Adipose tissue (tissue), 3 donors: ENCODE measurements at regions not wholly inside any gene's neighbourhood (a gene's known extent, or its start where the extent isn't known, plus 50 kb on each side); places are given as distances from the start of the nearest gene placed in this dataset.

Source experiments
- H3K27ac ChIP-seq: one replicate; pipeline ENCODE4 v1.5.1; 2013; ENCODE audit warnings: low read depth, low read length
- WGBS, 3 donors: extraction: QIAGEN DNeasy Blood & Tissue Kit; methylation state at CpG; one replicate each; pipeline ENCODE4 v1.1.7; 2013; 5-methylcytosine and 5-hydroxymethylcytosine counted together
- donor health status: healthy with polysubstance abuse.
- donor health status: Bipolar disorder and iron deficiency.
- donor health status: healthy.

DNA sequence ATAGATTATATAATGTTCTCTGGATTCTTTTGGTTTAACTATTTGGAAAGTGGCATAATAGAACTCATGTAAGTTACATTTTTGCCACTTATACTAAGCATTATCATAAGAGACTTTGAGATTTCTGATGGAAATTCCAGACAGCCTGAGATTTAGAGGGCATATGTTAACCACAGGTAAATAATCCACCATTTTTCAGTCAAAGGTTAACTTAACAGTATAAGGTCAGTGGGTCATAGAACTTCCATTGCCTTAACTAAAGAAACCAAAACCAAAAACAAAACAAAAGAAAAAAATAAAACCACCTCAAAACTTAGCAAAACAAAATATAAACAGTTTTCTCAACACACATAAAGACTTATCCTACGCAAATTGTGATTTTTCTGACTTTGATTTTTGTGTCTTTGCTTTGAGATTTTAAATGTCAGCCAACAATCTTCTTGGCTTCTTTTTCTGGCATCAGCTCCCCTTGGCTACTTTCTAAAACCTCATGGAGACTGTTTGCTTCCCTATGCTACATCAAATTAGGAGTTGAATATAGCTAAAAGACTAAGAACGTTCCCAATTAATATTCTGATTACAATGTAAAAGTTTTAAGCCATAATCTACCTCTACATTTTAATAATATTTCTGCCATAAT lies 430.1 kb upstream of the DAB2 start:
- 52 to 66% (median 59%) methylated on average over 2 of the region's 2 CpGs for WGBS, 3 donors
- no peak overlapping the region for H3K27ac ChIP-seq

DNA sequence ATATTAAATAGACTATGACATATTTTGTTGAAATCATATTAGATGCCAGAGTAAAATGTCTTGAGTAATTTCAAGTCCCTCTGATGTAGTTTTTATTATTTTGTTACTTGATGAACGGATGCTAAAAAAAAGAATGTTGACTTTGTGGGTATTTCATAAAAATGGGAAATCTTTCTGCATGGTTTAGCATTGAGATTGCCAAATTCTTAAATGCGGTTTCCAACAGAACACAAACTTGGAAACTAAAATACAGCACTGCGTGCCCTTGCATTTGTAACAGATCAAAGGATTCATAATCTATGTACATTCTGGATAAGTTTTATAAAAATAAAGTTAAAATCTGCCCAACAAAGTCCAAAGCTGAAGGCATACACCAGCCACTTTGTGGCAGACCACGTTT lies 425.5 kb upstream of the DAB2 start:
- WGBS, 3 donors, result 77 to 87% (median 78%) methylated on average over 4 of the region's 4 CpGs
- no peak overlapping the region for H3K27ac ChIP-seq

DNA sequence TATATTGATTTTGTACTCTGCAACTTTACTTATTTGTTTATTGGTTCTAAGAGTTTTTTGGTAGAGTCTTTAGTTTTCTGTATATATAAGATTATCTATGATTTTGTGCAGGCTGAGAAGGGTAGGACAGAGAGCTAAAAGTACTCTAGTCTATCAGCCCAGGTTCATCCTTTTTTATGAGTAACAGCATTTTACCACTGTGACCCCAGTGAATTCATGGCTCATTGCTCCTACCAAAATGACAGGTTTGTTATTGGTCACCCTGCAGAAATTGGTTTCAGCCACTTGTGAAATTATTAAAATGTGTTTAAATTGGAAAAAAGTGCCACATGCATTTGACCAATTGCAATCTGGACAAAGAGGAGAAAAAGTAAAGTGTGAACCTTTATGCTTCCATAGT lies 421.4 kb upstream of the DAB2 start:
- H3K27ac ChIP-seq, result no peak overlapping the region

DNA sequence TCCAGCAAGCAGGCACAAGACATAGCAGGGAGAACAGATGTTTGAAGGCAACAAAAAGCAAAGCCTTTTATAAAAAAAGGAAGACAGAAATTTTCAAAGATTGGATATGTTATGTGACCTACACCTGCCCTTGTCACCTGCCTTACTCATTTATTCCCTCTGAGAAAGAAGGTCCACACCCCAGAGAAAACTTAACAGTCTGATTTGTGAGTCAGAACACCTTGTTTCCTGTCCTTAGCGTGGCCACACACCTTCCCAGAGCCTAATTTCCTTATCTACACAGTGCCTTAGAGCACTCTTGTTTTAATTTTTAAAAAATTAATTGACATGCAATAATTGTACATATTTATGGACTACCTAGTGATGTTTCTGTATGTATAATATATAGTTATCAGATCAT lies 419.0 kb upstream of the DAB2 start:
- H3K27ac ChIP-seq, result no peak overlapping the region
- 67 to 82% (median 67%) methylated on average over 1 of the region's 1 CpG for WGBS, 3 donors

DNA sequence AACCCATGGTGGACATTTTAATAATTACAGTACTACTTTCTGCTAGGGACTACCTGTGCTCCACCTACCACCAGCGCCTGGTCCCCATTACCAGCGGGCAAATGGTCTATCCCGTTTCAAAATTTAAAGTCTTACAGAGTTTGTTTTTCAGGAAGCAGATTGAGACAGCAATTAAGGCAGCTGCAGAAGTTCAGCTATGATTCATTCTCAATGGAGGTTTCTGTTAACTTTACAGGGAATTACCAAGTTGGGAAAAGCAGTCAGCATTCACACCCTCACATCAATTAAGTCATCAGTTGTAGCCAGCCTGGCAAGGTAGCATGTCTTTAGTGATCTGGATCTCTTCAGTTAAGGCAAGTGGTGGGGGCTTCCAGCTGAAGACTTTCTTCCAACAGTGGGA lies 410.6 kb upstream of the DAB2 start:
- H3K27ac ChIP-seq, result no peak overlapping the region
- 75 to 93% (median 87%) methylated on average over 3 of the region's 3 CpGs for WGBS, 3 donors

DNA sequence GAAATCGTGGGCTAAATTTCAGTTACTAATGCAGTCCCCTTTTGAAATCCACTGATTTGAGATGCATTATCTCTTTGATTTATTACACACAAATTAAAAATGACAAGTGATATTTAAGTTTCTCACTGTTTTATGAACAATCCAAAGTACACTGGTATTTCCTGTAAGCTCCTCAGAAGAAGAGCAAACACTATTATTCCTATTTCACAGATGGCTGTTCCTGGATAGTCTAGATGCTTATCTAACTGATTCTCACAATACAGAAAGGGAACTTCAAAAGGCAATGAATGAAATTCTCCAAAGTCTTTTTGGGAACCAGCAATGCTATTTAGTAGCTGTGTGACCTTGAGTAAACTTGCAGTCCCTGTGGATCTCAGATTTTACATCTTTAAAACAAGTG lies 404.7 kb upstream of the DAB2 start:
- 85 to 89% (median 86%) methylated on average over 1 of the region's 1 CpG for WGBS, 3 donors
- H3K27ac ChIP-seq, result no peak overlapping the region

DNA sequence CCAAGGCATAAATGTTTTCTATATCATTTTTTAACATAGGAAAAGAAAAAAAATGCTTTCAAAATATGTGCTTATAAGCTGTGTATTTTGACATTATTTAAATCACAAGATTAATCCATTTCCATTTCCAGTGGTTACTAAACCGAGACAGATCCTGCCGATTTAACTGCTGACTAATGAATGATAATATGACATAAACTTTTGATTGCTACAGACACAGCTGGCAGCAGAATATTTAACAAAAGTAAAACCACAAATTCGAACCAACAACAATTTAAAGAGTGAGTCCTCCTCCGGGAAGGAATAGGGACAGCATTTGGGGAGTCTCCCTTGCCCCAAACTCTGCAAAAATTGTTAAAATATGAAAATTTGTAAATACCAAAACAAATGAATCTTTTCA lies 401.3 kb upstream of the DAB2 start:
- 77 to 79% (median 79%) methylated on average over 4 of the region's 4 CpGs for WGBS, 3 donors

DNA sequence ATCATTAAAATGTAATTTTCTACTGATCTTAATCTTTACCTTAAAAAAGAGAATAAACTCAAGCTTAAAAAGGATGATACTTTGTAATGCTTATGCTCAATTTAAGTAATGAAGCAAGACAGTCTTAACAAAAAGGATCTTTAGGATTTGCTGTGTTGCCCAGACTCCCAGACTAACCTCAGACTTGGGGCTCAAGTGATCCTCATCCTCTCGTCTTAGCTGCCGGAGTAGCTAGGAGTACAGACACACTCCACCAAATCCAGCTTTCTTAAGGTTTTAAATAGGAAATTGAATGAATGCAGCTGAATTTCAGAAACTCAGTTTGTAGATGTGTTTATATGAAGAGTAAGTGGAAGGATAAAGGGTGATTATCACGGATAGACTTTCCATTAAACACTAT lies 400.5 kb upstream of the DAB2 start:
- WGBS, 3 donors, result 75 to 82% (median 81%) methylated on average over 3 of the region's 3 CpGs
- H3K27ac ChIP-seq, result no peak overlapping the region

More for the DNA sequence above, 401.3 kb upstream of the DAB2 start:
- H3K27ac ChIP-seq, result no peak overlapping the region

DNA sequence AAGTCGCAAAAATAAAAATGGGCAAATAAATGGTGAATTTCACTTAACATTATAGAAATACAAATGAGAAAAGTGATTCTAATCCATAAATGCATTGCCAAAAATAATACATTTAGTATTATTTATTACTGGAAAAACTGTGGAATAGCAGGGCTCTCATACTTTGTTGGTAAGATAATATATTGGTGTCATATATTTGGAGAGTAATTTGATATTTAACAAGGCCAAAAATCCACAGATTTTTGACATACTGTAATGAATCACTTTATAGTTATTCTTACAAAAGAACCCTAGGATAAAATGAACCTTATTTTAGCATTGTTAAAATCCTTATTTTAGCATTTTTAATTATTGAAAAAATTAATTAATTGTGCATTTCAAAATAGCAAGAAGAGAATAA lies 397.2 kb upstream of the DAB2 start:
- H3K27ac ChIP-seq, result no peak overlapping the region
- 91 to 97% (median 96%) methylated on average over 1 of the region's 1 CpG for WGBS, 3 donors

DNA sequence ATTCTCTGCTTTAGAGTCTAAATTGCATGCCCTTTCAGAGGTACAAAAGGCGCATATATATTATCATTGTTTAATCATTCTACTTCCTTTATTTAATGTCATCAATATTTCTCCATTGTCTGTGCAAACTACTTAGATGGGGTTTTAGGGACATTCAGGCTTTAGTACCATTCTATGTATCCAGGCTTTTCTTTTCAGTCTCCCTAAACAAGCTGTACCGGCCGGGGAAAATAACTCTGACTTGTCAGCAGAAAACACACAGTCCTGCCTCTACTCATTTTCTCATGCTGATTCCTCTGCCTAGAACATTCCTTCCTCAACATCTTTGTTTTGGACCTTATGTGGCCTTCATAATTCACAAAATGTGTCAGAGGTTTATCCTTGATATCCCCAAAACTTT lies 392.1 kb upstream of the DAB2 start:
- no peak overlapping the region for H3K27ac ChIP-seq
- WGBS, 3 donors, result 79 to 84% (median 81%) methylated on average over 3 of the region's 3 CpGs

DNA sequence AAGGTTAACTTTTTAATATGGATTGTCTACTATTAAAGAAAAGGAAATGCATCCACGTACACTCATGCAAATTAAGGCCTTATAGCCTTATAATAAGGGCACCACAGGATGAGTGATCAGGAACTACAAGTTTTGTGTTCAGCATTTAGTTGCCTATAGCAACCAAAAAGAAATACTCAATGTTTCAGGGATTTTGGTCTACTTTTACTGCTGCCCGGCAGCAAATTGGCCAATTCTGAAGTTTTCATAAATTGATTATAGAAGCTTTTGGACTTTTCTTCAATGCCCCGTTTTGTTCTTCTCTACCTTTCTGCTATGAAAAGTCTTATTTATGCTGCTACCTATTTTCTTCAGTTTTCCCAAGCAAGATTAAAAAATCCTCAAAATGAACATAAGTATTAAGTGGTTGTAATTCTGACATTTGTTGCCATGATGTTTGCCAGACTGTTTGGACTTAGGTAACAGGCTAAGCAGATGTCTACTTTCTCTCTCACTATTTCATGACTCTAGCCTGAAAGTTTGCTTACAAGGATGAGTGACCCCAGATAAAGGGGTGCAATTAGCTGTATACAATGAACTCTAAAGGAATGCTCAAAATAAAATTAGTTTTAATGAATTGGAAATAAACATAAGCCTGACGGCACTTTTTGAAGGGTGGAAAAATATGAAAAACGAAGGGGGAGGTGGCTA lies 391.5 kb upstream of the DAB2 start:
- WGBS, 3 donors, result 61 to 82% (median 70%) methylated on average over 5 of the region's 5 CpGs
- H3K27ac ChIP-seq, result no peak overlapping the region

DNA sequence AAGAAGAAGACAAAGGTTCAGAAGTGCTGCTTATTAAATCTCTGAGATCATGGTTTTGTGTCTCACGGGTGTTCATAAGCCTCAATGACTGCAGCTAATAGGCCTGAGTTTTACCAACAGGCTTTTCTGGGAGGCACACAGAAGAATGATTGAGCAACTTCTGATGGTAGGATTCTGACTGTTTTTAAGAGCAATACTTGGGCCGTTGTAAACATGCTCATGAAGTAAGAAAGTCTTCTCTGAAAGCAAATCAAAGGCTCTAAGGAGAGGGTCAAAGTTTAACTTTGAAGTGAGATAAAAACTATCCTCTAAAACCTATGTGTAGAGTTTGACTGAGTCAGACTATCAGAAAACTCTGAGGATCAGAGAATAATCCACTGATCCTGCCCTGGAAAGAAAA lies 390.9 kb upstream of the DAB2 start:
- WGBS, 3 donors, result 38 to 53% (median 50%) methylated on average over 2 of the region's 2 CpGs
- no peak overlapping the region for H3K27ac ChIP-seq

DNA sequence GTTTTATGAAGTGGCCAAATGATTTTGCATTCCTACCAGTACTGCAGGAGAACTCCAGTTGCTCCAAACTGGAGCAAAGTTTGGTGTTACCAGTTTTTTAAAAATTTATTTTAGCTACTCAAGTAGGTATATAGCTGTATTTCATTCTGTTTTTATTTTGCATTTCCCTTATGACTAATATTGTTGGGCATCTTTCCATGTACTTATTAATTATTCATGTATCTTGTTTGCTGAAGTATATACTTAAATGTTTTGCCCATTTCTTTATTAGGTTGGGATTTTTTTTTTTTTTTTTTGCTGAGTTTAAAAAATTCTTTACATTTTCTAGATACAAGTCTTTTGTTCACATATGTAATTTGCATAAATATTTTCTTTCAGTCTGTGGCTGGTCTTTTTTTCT lies 386.6 kb upstream of the DAB2 start:
- no peak overlapping the region for H3K27ac ChIP-seq

DNA sequence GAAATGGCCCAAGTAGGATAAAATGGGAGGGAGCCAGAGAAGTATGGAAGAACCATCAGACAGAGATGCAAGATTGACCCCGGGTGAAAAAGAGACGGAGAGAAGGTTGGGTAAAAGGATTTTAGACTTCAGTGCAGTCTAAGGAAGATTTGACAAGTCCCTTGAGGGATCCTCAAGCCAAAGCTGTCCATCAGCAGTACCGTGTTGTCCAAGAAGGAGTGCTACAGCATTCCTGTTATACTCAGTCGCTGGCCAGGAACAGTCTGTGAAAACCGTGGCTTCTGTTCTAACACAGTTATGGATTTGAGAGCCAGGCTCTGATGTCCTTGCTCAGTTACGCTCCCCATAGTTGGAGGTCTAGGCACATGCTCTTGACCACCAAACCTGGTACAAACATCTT lies 383.9 kb upstream of the DAB2 start:
- WGBS, 3 donors, result 83 to 86% (median 86%) methylated on average over 6 of the region's 6 CpGs
- H3K27ac ChIP-seq, result no peak overlapping the region

DNA sequence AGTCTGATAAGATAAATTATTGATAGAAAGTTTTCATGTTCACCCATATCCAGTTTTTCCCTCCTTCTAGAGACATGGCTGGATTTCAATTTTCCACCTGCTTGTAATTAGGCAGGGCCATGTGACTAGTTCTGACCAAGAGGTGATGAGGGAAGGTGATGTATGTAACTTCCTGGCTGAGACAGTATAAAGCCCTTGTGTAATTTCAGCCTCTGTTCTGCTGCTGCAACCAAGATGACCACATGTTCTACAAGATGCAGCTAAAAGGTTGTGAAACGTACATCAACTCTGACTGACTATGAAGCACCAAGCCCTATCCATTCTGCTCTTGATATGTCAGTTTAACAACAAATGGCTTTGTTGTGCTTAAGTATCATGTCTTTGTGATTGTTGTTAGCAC lies 376.5 kb upstream of the DAB2 start:
- H3K27ac ChIP-seq, result no peak overlapping the region
- 71 to 85% (median 77%) methylated on average over 1 of the region's 1 CpG for WGBS, 3 donors

DNA sequence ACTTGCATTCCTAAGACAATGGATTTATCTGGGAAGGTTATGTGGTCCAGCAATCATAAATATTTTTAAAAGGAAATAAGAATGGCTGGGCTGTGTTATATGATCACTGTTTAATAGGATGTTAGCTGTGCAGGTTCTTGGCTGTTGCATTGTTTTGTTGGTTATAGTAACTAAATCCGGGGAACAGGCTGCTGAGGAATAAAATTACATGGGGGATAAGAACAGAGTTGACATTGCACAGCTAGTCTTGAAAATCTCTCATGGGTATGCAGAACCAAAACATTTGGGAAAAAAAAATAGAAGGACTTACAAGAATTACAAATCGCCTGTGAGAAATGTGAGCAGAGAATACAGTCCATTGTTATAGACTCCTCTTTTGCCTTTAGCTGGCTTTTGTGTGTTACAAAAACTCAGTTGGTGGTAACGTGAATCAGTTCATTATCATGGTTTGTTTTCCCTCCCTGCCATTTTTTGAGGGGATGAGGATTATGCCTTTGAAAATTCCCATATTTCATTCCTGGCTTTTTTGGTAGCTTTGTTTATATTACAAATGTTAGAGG lies 375.3 kb upstream of the DAB2 start:
- 58 to 81% (median 65%) methylated on average over 3 of the region's 3 CpGs for WGBS, 3 donors

DNA sequence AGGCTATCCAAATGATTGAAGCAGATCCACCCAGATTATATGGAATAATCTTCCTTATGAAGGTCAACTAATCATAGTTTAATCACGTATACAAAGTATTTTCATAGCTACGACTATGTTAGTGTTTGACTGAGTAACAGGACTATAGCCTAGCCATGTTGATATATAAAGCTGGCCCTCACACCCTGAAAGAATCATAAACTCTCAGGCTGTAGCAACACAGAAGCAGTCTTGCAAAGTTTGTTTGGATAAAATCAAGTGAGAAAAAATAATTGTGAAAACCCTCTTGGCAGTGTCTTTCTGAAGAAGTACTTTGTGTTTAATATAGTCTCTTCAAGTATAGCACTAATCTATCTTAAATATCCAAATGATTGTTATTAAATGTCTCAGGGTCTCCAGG lies 374.5 kb upstream of the DAB2 start:
- H3K27ac ChIP-seq, result no peak overlapping the region
- 45 to 72% (median 71%) methylated on average over 2 of the region's 2 CpGs for WGBS, 3 donors

More for the DNA sequence above, 375.3 kb upstream of the DAB2 start:
- no peak overlapping the region for H3K27ac ChIP-seq

DNA sequence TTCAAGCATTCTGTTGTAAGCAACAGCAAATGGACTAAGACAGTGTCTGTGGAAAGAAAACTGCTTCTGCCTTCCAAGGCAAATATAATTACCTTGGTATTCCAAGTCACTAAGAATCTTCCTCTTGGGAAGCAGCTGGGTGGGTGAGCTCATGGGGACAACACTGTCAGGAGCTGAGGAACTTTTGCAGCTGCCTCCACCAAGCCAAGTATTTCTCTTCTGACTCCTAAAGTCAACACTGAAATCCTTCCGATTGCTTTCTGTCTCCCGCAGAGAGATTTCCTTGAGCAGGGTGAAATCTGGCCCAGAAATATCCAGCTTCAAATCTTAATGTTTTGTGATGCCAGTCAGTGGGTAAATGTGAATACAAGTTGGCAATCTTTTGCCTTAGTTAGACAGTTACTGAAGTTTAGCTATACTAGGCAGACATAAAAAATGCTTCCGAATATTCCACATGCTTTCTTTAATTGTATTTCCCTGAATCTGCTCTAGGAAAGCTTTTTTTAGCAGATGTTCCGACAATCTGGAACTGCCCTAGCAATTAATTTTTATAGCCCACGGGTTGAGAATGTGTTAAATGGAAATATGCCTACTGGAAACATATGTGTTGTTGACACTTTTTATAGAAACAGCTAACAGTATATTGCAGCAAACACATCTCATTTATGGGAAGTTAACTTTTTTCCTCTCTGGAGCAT lies 369.9 kb upstream of the DAB2 start:
- WGBS, 3 donors, result 57 to 74% (median 67%) methylated on average over 5 of the region's 5 CpGs
- no peak overlapping the region for H3K27ac ChIP-seq

DNA sequence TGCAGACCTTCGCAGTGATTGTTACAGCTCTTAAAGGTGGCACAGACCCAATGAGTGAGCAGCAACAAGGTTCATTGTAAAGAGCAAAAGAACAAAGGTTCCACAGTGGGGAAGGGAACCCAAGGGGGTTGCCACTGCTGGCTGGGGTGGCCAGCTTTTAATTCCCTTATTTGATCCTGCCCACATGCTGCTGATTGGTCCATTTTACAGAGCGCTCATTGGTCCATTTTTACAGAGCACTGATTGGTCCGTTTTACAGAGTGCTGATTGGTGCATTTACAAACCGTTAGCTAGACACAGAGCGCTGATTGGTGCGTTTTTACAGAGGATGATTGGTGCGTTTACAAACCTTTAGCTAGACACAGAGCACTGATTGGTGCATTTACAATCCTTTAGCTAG lies 360.6 kb upstream of the DAB2 start:
- WGBS, 3 donors, result 87 to 96% (median 96%) methylated on average over 7 of the region's 7 CpGs
- no peak overlapping the region for H3K27ac ChIP-seq
